ENCODE measurements at regions not wholly inside any gene's neighbourhood (a gene's known extent, or its start where the extent isn't known, plus 50 kb on each side); places are given as distances from the start of the nearest gene placed in this dataset.

DNA sequence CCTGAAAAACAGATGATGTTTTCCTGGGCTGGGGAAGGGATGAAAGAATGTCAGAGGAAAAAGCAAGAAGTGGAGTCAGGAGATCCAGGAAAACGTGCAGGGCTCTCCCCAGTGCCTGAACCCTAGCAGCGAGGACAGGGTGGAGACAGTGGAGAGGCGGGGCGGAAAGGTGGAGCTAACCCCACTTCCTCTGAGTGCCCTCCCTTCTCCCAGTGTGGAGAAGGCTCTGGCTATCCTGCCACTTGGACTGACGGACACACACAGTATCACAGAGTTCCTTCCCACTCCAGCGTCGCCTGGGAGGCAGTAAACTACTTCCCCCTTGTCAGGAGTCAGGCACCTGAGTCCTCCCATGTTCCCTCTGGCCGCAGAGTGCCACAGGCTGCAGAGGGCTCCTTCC is 125.3 kb upstream of the CHRNA7 start:
- TF ChIP-seq EZH2phosphoT487 (IDR thresholded peaks at IDR 0.05; ENCODE audit: insufficient read depth, low read depth) (no peak), EZH2 (IDR thresholded peaks at IDR 0.05; ENCODE audit: insufficient read depth, poor library complexity, severe bottlenecking) (no peak)

Data from GM23248 (cell line).